Lung (tissue), 11 donors: ENCODE measurements at regions not wholly inside any gene's neighbourhood (a gene's known extent, or its start where the extent isn't known, plus 50 kb on each side); places are given as distances from the start of the nearest gene placed in this dataset.

Experiments used
- ATAC-seq: fragments of 200-7000 bp; cut with Tn5 transposase; one replicate; pipeline ENCODE4 v1.9.1; 2020; ENCODE audit warnings: moderate number of reproducible peaks; ENCODE audit not compliant: insufficient read depth, low FRiP score
- DNase-seq, 3 donors: peaks; one replicate each; pipeline ENCODE4 v3.0.0-alpha.2; 2013 to 2017
- H3K27ac ChIP-seq, 2 donors: one replicate each; pipeline ENCODE4 v1.5.1; 2013; ENCODE audit warnings: mild to moderate bottlenecking in 2 of 2, moderate library complexity in 2 of 2, control low read depth in 1 of 2, inconsistent platforms in 1 of 2, low read depth in 1 of 2, low read length in 1 of 2
- H3K27me3 ChIP-seq, 3 donors: one replicate each; pipeline ENCODE4 v1.5.1; 2013; ENCODE audit warnings: low read length in 2 of 3; ENCODE audit not compliant: control insufficient read depth in 3 of 3, insufficient read depth in 3 of 3
- H3K36me3 ChIP-seq, 4 donors: one replicate each; pipeline ENCODE4 v1.5.1; 2013; ENCODE audit warnings: low read length in 4 of 4, mild to moderate bottlenecking in 1 of 4, moderate library complexity in 1 of 4; ENCODE audit not compliant: control insufficient read depth in 4 of 4, insufficient read depth in 4 of 4
- H3K4me1 ChIP-seq, 5 donors: one replicate each; pipeline ENCODE4 v1.5.1; 2013; ENCODE audit warnings: low read length in 5 of 5, mild to moderate bottlenecking in 2 of 5, moderate library complexity in 1 of 5; ENCODE audit not compliant: control insufficient read depth in 5 of 5, insufficient read depth in 5 of 5
- H3K4me3 ChIP-seq: one replicate; pipeline ENCODE4 v1.5.1; 2013; ENCODE audit warnings: mild to moderate bottlenecking, control low read depth, moderate library complexity
- H3K9ac ChIP-seq, 2 donors: one replicate each; pipeline ENCODE4 v1.5.1; 2013; ENCODE audit warnings: low read length in 2 of 2, control low read depth in 1 of 2; ENCODE audit not compliant: insufficient read depth in 1 of 2
- H3K9me3 ChIP-seq, 4 donors: one replicate each; pipeline ENCODE4 v1.5.1; 2013; ENCODE audit warnings: low read length in 3 of 4, mild to moderate bottlenecking in 1 of 4, moderate library complexity in 1 of 4; ENCODE audit not compliant: control insufficient read depth in 4 of 4, insufficient read depth in 3 of 4
- CTCF ChIP-seq: IDR thresholded peaks from 2 replicates; pipeline ENCODE4 v1.5.1; 2012; ENCODE audit warnings: mild to moderate bottlenecking; ENCODE audit errors: control extremely low read depth, extremely low read depth
- WGBS, 2 donors: extraction: QIAGEN DNeasy Blood & Tissue Kit; methylation state at CpG; one replicate each; pipeline ENCODE4 v1.1.7; 2013; 5-methylcytosine and 5-hydroxymethylcytosine counted together
- donor health status: control.
- donor health status: control.
- donor health status: Bipolar disorder and iron deficiency.
- donor health status: healthy.
- donor health status: DM: yes; HTN: yes; CAD: no.

GRCh38 chr1:229153955-229154548 is 116.9 kb upstream of the RAB4A start:
- H3K9ac ChIP-seq: no peak overlapping the region
- no peak overlapping the region for H3K4me3 ChIP-seq
- H3K4me1 ChIP-seq: peaks cover 0 to 9% (median 0%) of the 10 kb centered on the region in 5 donors
- DNase-seq (no peak), ATAC-seq (no peak)
- no peaks in the 10 kb centered on the region for H3K36me3 ChIP-seq
- no peaks in the 10 kb centered on the region for H3K9me3 ChIP-seq
- H3K27me3 ChIP-seq: peaks cover 0 to 3% (median 0%) of the 10 kb centered on the region in 3 donors
- TF ChIP-seq CTCF: no peak
- H3K27ac ChIP-seq: no peak overlapping the region
- WGBS, 2 donors: 85 to 89% methylated on average over 2 of the region's 2 CpGs

- no peak overlapping the region for H3K4me3 ChIP-seq
Measured at GRCh38 chr1:229154811-229155210, 116.1 kb upstream of the RAB4A start.

GRCh38 chr1:229155472-229155871 is 115.4 kb upstream of the RAB4A start:
- Histone ChIP-seq H3K4me3 (no peak overlapping the region), H3K27me3 (no peaks in the 10 kb centered on the region), H3K4me1 (peaks cover 0 to 9% (median 0%) of the 10 kb centered on the region in 5 donors), H3K36me3 (no peaks in the 10 kb centered on the region), H3K9me3 (no peaks in the 10 kb centered on the region), H3K27ac (no peak overlapping the region), H3K9ac (no peak overlapping the region)
- WGBS, 2 donors: 29 to 56% methylated on average over 9 of the region's 9 CpGs
- TF ChIP-seq CTCF: no peak
- DNase-seq (no peak), ATAC-seq (no peak)

More at GRCh38 chr1:229154811-229155210, 116.1 kb upstream of the RAB4A start:
- no peaks in the 10 kb centered on the region for H3K9me3 ChIP-seq
- H3K27ac ChIP-seq: no peak overlapping the region
- no peaks in the 10 kb centered on the region for H3K27me3 ChIP-seq
- ATAC-seq (no peak), DNase-seq (no peak)
- WGBS, 2 donors: 79 to 91% methylated on average over 3 of the region's 3 CpGs
- H3K36me3 ChIP-seq: no peaks in the 10 kb centered on the region
- H3K4me1 ChIP-seq: peaks cover 0 to 9% (median 0%) of the 10 kb centered on the region in 5 donors
- no peak for TF ChIP-seq CTCF
- H3K9ac ChIP-seq: no peak overlapping the region

- ATAC-seq (no peak), DNase-seq (peak in 2 of 3 donors; percentile 25 to 57)
- Histone ChIP-seq H3K27ac (no peak overlapping the region), H3K36me3 (no peaks in the 10 kb centered on the region), H3K9ac (no peak overlapping the region), H3K4me3 (no peak overlapping the region), H3K9me3 (no peaks in the 10 kb centered on the region), H3K4me1 (peaks cover 0 to 9% (median 0%) of the 10 kb centered on the region in 5 donors), H3K27me3 (no peaks in the 10 kb centered on the region)
- WGBS, 2 donors: 64 to 71% methylated on average over 3 of the region's 3 CpGs
- TF ChIP-seq CTCF: peak; percentile 13
Measured at GRCh38 chr1:229156872-229157271, 114.0 kb upstream of the RAB4A start.
